CD14-positive monocyte (primary cell): ENCODE measurements at regions not wholly inside any gene's neighbourhood (a gene's known extent, or its start where the extent isn't known, plus 50 kb on each side); places are given as distances from the start of the nearest gene placed in this dataset.

Experiments
- DNase-seq, 3 donors: peaks; one replicate each; pipeline ENCODE4 v3.0.0-alpha.2; 2011 to 2022
- H2AFZ ChIP-seq: 2 replicates; pipeline ENCODE4 v1.6.0; 2012; ENCODE audit warnings: mild to moderate bottlenecking, low read depth, low read length, inconsistent platforms; ENCODE audit not compliant: insufficient read depth, poor library complexity, severe bottlenecking
- H3K27ac ChIP-seq, 2 donors: 1 replicate in 1 of 2; 2 replicates in 1 of 2; pipeline ENCODE4 v1.5.1; 2012 to 2013; ENCODE audit warnings: low read length in 2 of 2, control low read depth in 1 of 2, inconsistent platforms in 1 of 2, low read depth in 1 of 2, mild to moderate bottlenecking in 1 of 2
- H3K27me3 ChIP-seq, 2 donors: one replicate each; pipeline versions ENCODE4 v1.6.0 to v1.6.1; 2011 to 2013; ENCODE audit warnings: low read length in 2 of 2; ENCODE audit not compliant: control insufficient read depth in 2 of 2, insufficient read depth in 2 of 2
- H3K36me3 ChIP-seq, 2 donors: replicated peaks in 1 of 2; 1 replicate in 1 of 2; 2 replicates in 1 of 2; pipeline versions ENCODE4 v1.5.1 to v1.6.1; 2012 to 2013; ENCODE audit warnings: low read length in 2 of 2, control low read depth in 1 of 2, inconsistent platforms in 1 of 2, mild to moderate bottlenecking in 1 of 2; ENCODE audit not compliant: insufficient read depth in 2 of 2, control insufficient read depth in 1 of 2
- H3K4me1 ChIP-seq, 2 donors: 1 replicate in 1 of 2; 2 replicates in 1 of 2; pipeline versions ENCODE4 v1.5.1 to v1.6.1; 2012 to 2013; ENCODE audit warnings: low read length in 2 of 2, control low read depth in 1 of 2, inconsistent platforms in 1 of 2, mild to moderate bottlenecking in 1 of 2, moderate library complexity in 1 of 2; ENCODE audit not compliant: insufficient read depth in 2 of 2, control insufficient read depth in 1 of 2
- H3K4me2 ChIP-seq: replicated peaks from 2 replicates; pipeline ENCODE3; 2012; ENCODE audit warnings: low read length, moderate library complexity, mild to moderate bottlenecking; ENCODE audit not compliant: poor library complexity, severe bottlenecking; ENCODE audit errors: extremely low read depth
- H3K4me3 ChIP-seq, 3 experiments: fragments of 200-600 bp in 1 of 3; sonication (generic) in 1 of 3; replicated peaks in 1 of 3; 1 replicate in 2 of 3; 2 replicates in 1 of 3; pipeline ENCODE4 v1.5.1; 2011 to 2013; ENCODE audit warnings: low read length in 3 of 3, mild to moderate bottlenecking in 3 of 3, control low read depth in 2 of 3, low read depth in 2 of 3, inconsistent platforms in 1 of 3, moderate library complexity in 1 of 3
- H3K79me2 ChIP-seq: 2 replicates; pipeline ENCODE4 v1.6.0; 2012; ENCODE audit warnings: mild to moderate bottlenecking, control low read depth, inconsistent platforms, low read length, moderate library complexity; ENCODE audit not compliant: insufficient read depth
- H3K9ac ChIP-seq: 2 replicates; pipeline ENCODE4 v1.6.0; 2017; ENCODE audit warnings: low read length, mild to moderate bottlenecking; ENCODE audit not compliant: insufficient read depth, poor library complexity, severe bottlenecking
- H3K9me3 ChIP-seq, 2 donors: replicated peaks in 1 of 2; 1 replicate in 1 of 2; 2 replicates in 1 of 2; pipeline versions ENCODE4 v1.5.1 to v1.6.1; 2012 to 2013; ENCODE audit warnings: low read length in 2 of 2, control low read depth in 1 of 2; ENCODE audit not compliant: control insufficient read depth in 1 of 2, insufficient read depth in 1 of 2
- H4K20me1 ChIP-seq: 2 replicates; pipeline ENCODE4 v1.6.0; 2012; ENCODE audit warnings: mild to moderate bottlenecking, low read length, control low read depth, moderate library complexity; ENCODE audit not compliant: insufficient read depth
- H3K27ac Mint-ChIP-seq, 7 donors: one replicate each; pipeline ENCODE4 v1.8.0; 2020; ENCODE audit warnings: mild to moderate bottlenecking in 7 of 7, mixed read lengths in 7 of 7, moderate library complexity in 6 of 7, inconsistent platforms in 2 of 7
- H3K27me3 Mint-ChIP-seq, 3 donors: one replicate each; pipeline ENCODE4 v1.8.0; 2021 to 2022; ENCODE audit warnings: low read depth in 3 of 3, mild to moderate bottlenecking in 3 of 3, mixed read lengths in 3 of 3, moderate library complexity in 3 of 3, inconsistent platforms in 1 of 3
- H3K36me3 Mint-ChIP-seq, 2 donors: one replicate each; pipeline ENCODE4 v1.8.0; 2020; ENCODE audit warnings: mixed read lengths in 2 of 2, inconsistent platforms in 1 of 2, mild to moderate bottlenecking in 1 of 2
- H3K4me1 Mint-ChIP-seq: one replicate; pipeline ENCODE4 v1.8.0; 2020; ENCODE audit warnings: mild to moderate bottlenecking, mixed read lengths
- H3K4me3 Mint-ChIP-seq, 2 donors: one replicate each; pipeline ENCODE4 v1.8.0; 2020; ENCODE audit warnings: mild to moderate bottlenecking in 2 of 2, mixed read lengths in 2 of 2, moderate library complexity in 1 of 2
- H3K9me3 Mint-ChIP-seq, 7 donors: one replicate each; pipeline ENCODE4 v1.8.0; 2020 to 2022; ENCODE audit warnings: mixed read lengths in 7 of 7, mild to moderate bottlenecking in 6 of 7, moderate library complexity in 6 of 7, inconsistent platforms in 2 of 7
- CTCF ChIP-seq: fragments of 200-600 bp; IDR thresholded peaks from one replicate; pipeline ENCODE4 v1.8.0; 2022; ENCODE audit warnings: antibody characterized with exemption, mild to moderate bottlenecking
- WGBS: methylation state at CpG from one replicate; pipeline ENCODE4 v1.1.5; 2013; ENCODE audit warnings: missing lambda C conversion rate; ENCODE audit not compliant: insufficient coverage; 5-methylcytosine and 5-hydroxymethylcytosine counted together
- intact Hi-C, 2 donors: fragments of 100-400 bp; cut with micrococcal nuclease; formaldehyde crosslinking; loops; one replicate each; pipeline versions ENCODE4 v1.15.0 to v1.15.1; 2023

GRCh38 chr4:161133586-161134276 is 1030.1 kb downstream of the FSTL5 start:
- no CpG with 5 or more reads among the region's 4 CpGs for WGBS
- Mint-ChIP-seq H3K4me1 (no peaks in the 10 kb centered on the region), H3K9me3 (peaks cover 0 to 8% (median 3%) of the 10 kb centered on the region in 7 donors), H3K27me3 (peaks cover 0 to 3% (median 0%) of the 10 kb centered on the region in 3 donors), H3K4me3 (no peak overlapping the region), H3K36me3 (no peaks in the 10 kb centered on the region), H3K27ac (no peak overlapping the region)
- no peak overlapping the region for H2AFZ ChIP-seq
- H3K4me2 ChIP-seq: no peak overlapping the region
- DNase-seq: no peak
- intact Hi-C loops: no loop called here
- H4K20me1 ChIP-seq: no peaks in the 10 kb centered on the region
- no peak overlapping the region for H3K4me3 ChIP-seq
- H3K9me3 ChIP-seq: peaks cover 8 to 11% of the 10 kb centered on the region in 2 donors
- no peaks in the 10 kb centered on the region for H3K27me3 ChIP-seq
- no peak overlapping the region for H3K9ac ChIP-seq
- no peaks in the 10 kb centered on the region for H3K36me3 ChIP-seq
- no peaks in the 10 kb centered on the region for H3K4me1 ChIP-seq
- H3K79me2 ChIP-seq: no peaks in the 10 kb centered on the region
- H3K27ac ChIP-seq: no peak overlapping the region
- TF ChIP-seq CTCF: no peak

GRCh38 chr4:161132715-161133425 is 1030.9 kb downstream of the FSTL5 start:
- H4K20me1 ChIP-seq: no peaks in the 10 kb centered on the region
- H3K9me3 ChIP-seq: peaks cover 8 to 11% of the 10 kb centered on the region in 2 donors
- no peak overlapping the region for H3K4me3 ChIP-seq
- DNase-seq: no peak
- Mint-ChIP-seq H3K9me3 (peaks cover 0 to 4% (median 0%) of the 10 kb centered on the region in 7 donors), H3K27me3 (peaks cover 0 to 3% (median 0%) of the 10 kb centered on the region in 3 donors), H3K36me3 (no peaks in the 10 kb centered on the region), H3K4me3 (no peak overlapping the region), H3K27ac (no peak overlapping the region), H3K4me1 (no peaks in the 10 kb centered on the region)
- no peaks in the 10 kb centered on the region for H3K36me3 ChIP-seq
- no peak overlapping the region for H3K9ac ChIP-seq
- no peak overlapping the region for H3K27ac ChIP-seq
- TF ChIP-seq CTCF: no peak
- WGBS: no CpG with 5 or more reads among the region's 4 CpGs
- intact Hi-C loops: no loop called here
- no peaks in the 10 kb centered on the region for H3K27me3 ChIP-seq
- no peak overlapping the region for H2AFZ ChIP-seq
- H3K4me1 ChIP-seq: no peaks in the 10 kb centered on the region
- H3K79me2 ChIP-seq: no peaks in the 10 kb centered on the region
- no peak overlapping the region for H3K4me2 ChIP-seq
